ENCODE measurements at regions not wholly inside any gene's neighbourhood (a gene's known extent, or its start where the extent isn't known, plus 50 kb on each side); places are given as distances from the start of the nearest gene placed in this dataset.
"Not testable (repeated sequence)": the region's sequence is repeated elsewhere in the genome, so short reads cannot be mapped to it uniquely, and the experiment has no call there.

GRCh38 chr2:89837962-89838625 is 1146.6 kb downstream of the RPIA start:
- no peaks in the 10 kb centered on the region for H3K4me1 Mint-ChIP-seq
- no peak for ATAC-seq

GRCh38 chr2:89840175-89840574 is 1148.7 kb downstream of the RPIA start:
- not testable (repeated sequence) for ATAC-seq, H3K4me1 Mint-ChIP-seq, DNase-seq

More at GRCh38 chr2:89837962-89838625, 1146.6 kb downstream of the RPIA start:
- no peaks in the 10 kb centered on the region for H3K27me3 Mint-ChIP-seq
- H3K9me3 Mint-ChIP-seq, result peaks cover 18 to 29% of the 10 kb centered on the region in 2 donors
- no peak overlapping the region for H3K27ac Mint-ChIP-seq
- no peak for DNase-seq
- H3K4me3 Mint-ChIP-seq, result no peak overlapping the region

GRCh38 chr2:89840781-89841475 is 1149.5 kb downstream of the RPIA start:
- not testable (repeated sequence) for H3K4me1 Mint-ChIP-seq, H3K27ac Mint-ChIP-seq, ATAC-seq, H3K27me3 Mint-ChIP-seq, H3K4me3 Mint-ChIP-seq, DNase-seq
- H3K9me3 Mint-ChIP-seq, result peaks cover 12 to 20% of the 10 kb centered on the region in 2 donors

More at GRCh38 chr2:89840175-89840574, 1148.7 kb downstream of the RPIA start:
- not testable (repeated sequence) for H3K27ac Mint-ChIP-seq, H3K4me3 Mint-ChIP-seq, H3K27me3 Mint-ChIP-seq
- H3K9me3 Mint-ChIP-seq, result peaks cover 18 to 27% of the 10 kb centered on the region in 2 donors

GRCh38 chr2:89841476-89841840 is 1150.0 kb downstream of the RPIA start:
- no peaks in the 10 kb centered on the region for H3K4me1 Mint-ChIP-seq

GRCh38 chr2:89842180-89842908 is 1150.9 kb downstream of the RPIA start:
- Mint-ChIP-seq H3K27me3 (no peaks in the 10 kb centered on the region), H3K4me3 (no peak overlapping the region), H3K27ac (no peak overlapping the region), H3K9me3 (peaks cover 0 to 8% of the 10 kb centered on the region in 2 donors), H3K4me1 (no peaks in the 10 kb centered on the region)
- ATAC-seq, result peak; percentile 43
- no peak for DNase-seq

More at GRCh38 chr2:89841476-89841840, 1150.0 kb downstream of the RPIA start:
- H3K4me3 Mint-ChIP-seq, result no peak overlapping the region
- H3K27ac Mint-ChIP-seq, result no peak overlapping the region
- H3K9me3 Mint-ChIP-seq, result peaks cover 7 to 15% of the 10 kb centered on the region in 2 donors
- DNase-seq (no peak), ATAC-seq (no peak)
- no peaks in the 10 kb centered on the region for H3K27me3 Mint-ChIP-seq

GRCh38 chr2:89844221-89844943 is 1152.9 kb downstream of the RPIA start:
- peaks cover 0 to 8% of the 10 kb centered on the region in 2 donors for H3K9me3 Mint-ChIP-seq
- no peak for DNase-seq
- no peaks in the 10 kb centered on the region for H3K4me1 Mint-ChIP-seq
- H3K27ac Mint-ChIP-seq, result no peak overlapping the region
- no peak overlapping the region for H3K4me3 Mint-ChIP-seq
- ATAC-seq, result peak; percentile 39
- peaks cover 8% of the 10 kb centered on the region for H3K27me3 Mint-ChIP-seq

- ATAC-seq (no peak), DNase-seq (no peak)
- Mint-ChIP-seq H3K9me3 (peaks cover 0 to 8% of the 10 kb centered on the region in 2 donors), H3K27ac (no peak overlapping the region), H3K4me1 (no peaks in the 10 kb centered on the region), H3K27me3 (peaks cover 16% of the 10 kb centered on the region), H3K4me3 (no peak overlapping the region)
These were observed 1154.1 kb downstream of the RPIA start for GRCh38 chr2:89845532-89845931.

GRCh38 chr2:89848114-89848513 is 1156.6 kb downstream of the RPIA start:
- H3K27ac Mint-ChIP-seq, result no peak overlapping the region
- DNase-seq, result no peak
- peaks cover 16% of the 10 kb centered on the region for H3K27me3 Mint-ChIP-seq
- no peak for ATAC-seq
- no peak overlapping the region for H3K4me3 Mint-ChIP-seq
- H3K4me1 Mint-ChIP-seq, result no peaks in the 10 kb centered on the region
- H3K9me3 Mint-ChIP-seq, result no peaks in the 10 kb centered on the region

GRCh38 chr2:89848763-89849368 is 1157.4 kb downstream of the RPIA start:
- Mint-ChIP-seq H3K27ac (no peak overlapping the region), H3K4me1 (no peaks in the 10 kb centered on the region), H3K4me3 (no peak overlapping the region), H3K9me3 (no peaks in the 10 kb centered on the region), H3K27me3 (peaks cover 16% of the 10 kb centered on the region)
- DNase-seq (no peak), ATAC-seq (no peak)

- Mint-ChIP-seq H3K27me3 (peaks cover 16% of the 10 kb centered on the region), H3K27ac (no peak overlapping the region), H3K9me3 (no peaks in the 10 kb centered on the region), H3K4me1 (no peaks in the 10 kb centered on the region), H3K4me3 (no peak overlapping the region)
- ATAC-seq (no peak), DNase-seq (no peak)
These were observed 1158.3 kb downstream of the RPIA start for GRCh38 chr2:89849731-89850130.

- DNase-seq, result no peak
- Mint-ChIP-seq H3K4me1 (no peaks in the 10 kb centered on the region), H3K9me3 (no peaks in the 10 kb centered on the region), H3K27me3 (peaks cover 16% of the 10 kb centered on the region), H3K4me3 (no peak overlapping the region), H3K27ac (no peak overlapping the region)
- ATAC-seq, result no peak
These were observed 1159.0 kb downstream of the RPIA start for GRCh38 chr2:89850481-89850880.

- H3K4me3 Mint-ChIP-seq, result no peak overlapping the region
- H3K27ac Mint-ChIP-seq, result no peak overlapping the region
- no peaks in the 10 kb centered on the region for H3K9me3 Mint-ChIP-seq
- ATAC-seq, result no peak
- H3K4me1 Mint-ChIP-seq, result no peaks in the 10 kb centered on the region
- peaks cover 16% of the 10 kb centered on the region for H3K27me3 Mint-ChIP-seq
- no peak for DNase-seq
These were observed 1159.6 kb downstream of the RPIA start for GRCh38 chr2:89850881-89851582.

GRCh38 chr2:89851583-89851905 is 1160.1 kb downstream of the RPIA start:
- no peak overlapping the region for H3K4me3 Mint-ChIP-seq
- DNase-seq, result no peak
- no peaks in the 10 kb centered on the region for H3K4me1 Mint-ChIP-seq
- H3K9me3 Mint-ChIP-seq, result no peaks in the 10 kb centered on the region
- peaks cover 16% of the 10 kb centered on the region for H3K27me3 Mint-ChIP-seq
- no peak overlapping the region for H3K27ac Mint-ChIP-seq
- no peak for ATAC-seq

GRCh38 chr2:89853427-89853826 is 1162.0 kb downstream of the RPIA start:
- H3K9me3 Mint-ChIP-seq, H3K4me1 Mint-ChIP-seq, DNase-seq, H3K27ac Mint-ChIP-seq, ATAC-seq, H3K4me3 Mint-ChIP-seq: not testable (repeated sequence)
- peaks cover 16% of the 10 kb centered on the region for H3K27me3 Mint-ChIP-seq

GRCh38 chr2:89855752-89856151 is 1164.3 kb downstream of the RPIA start:
- not testable (repeated sequence) for H3K4me1 Mint-ChIP-seq

More at GRCh38 chr2:89855752-89856151, 1164.3 kb downstream of the RPIA start:
- not testable (repeated sequence) for DNase-seq, H3K27me3 Mint-ChIP-seq, H3K9me3 Mint-ChIP-seq, H3K27ac Mint-ChIP-seq, ATAC-seq, H3K4me3 Mint-ChIP-seq
